ENCODE measurements at regions not wholly inside any gene's neighbourhood (a gene's known extent, or its start where the extent isn't known, plus 50 kb on each side); places are given as distances from the start of the nearest gene placed in this dataset.

DNA sequence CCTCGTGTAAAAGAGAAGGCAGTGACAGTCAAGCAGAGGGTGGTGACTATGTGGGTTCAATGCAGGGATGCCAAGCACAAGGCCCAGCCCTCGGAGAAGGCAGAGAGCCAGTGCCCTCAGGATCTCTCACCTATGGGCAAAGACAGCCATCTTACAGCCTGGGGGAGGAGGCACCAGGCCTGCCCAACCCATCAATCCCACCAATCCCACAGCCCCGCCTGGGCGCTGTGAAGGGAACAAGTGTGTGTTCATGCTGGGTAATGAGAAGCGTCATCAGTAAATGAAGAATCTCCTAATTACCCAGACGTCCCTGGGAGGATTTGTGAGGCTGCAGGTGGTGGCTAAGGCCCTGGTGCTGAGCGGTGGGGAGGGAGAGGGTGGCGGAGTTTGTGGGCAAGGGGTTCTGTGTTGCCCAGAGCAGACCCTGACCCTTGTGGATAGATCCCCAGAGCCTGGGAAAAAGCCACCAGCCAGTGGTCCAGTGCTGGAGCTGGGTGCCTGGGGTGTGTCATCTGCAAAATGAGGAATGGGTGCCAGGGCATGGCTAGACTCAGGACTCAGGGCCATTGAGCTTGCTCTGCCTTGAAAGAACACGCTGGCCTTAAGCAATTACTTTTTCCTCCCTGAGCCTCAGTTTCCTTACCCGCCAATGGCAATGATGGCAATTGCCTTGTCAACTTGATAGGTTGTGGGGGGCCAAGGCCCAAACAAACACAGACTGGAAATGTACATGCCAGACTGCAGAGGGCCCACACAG is 128.1 kb upstream of the UNC5B start:
- Histone ChIP-seq H3K9me3 (no peaks in the 10 kb centered on the region), H3K4me3 (no peak overlapping the region), H3K27ac (no peak overlapping the region), H3K4me1 (ENCODE audit: insufficient read depth) (no peaks in the 10 kb centered on the region), H3K27me3 (no peaks in the 10 kb centered on the region), H3K36me3 (no peaks in the 10 kb centered on the region)
- 82 to 90% (median 84%) methylated on average over 10 of the region's 10 CpGs for WGBS, 3 donors
- DNase-seq, result peak in 2 of 5 donors; percentile 2 to 16
- TF ChIP-seq POLR2A (IDR thresholded peaks at IDR 0.05) (no peak), EP300 (IDR thresholded peaks at IDR 0.05) (no peak)
- TF ChIP-seq, protein P1, sequence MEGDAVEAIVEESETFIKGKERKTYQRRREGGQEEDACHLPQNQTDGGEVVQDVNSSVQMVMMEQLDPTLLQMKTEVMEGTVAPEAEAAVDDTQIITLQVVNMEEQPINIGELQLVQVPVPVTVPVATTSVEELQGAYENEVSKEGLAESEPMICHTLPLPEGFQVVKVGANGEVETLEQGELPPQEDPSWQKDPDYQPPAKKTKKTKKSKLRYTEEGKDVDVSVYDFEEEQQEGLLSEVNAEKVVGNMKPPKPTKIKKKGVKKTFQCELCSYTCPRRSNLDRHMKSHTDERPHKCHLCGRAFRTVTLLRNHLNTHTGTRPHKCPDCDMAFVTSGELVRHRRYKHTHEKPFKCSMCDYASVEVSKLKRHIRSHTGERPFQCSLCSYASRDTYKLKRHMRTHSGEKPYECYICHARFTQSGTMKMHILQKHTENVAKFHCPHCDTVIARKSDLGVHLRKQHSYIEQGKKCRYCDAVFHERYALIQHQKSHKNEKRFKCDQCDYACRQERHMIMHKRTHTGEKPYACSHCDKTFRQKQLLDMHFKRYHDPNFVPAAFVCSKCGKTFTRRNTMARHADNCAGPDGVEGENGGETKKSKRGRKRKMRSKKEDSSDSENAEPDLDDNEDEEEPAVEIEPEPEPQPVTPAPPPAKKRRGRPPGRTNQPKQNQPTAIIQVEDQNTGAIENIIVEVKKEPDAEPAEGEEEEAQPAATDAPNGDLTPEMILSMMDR (IDR thresholded peaks at IDR 0.05), result no peak
- intact Hi-C loops (cut with DNase I), result no loop called here

DNA sequence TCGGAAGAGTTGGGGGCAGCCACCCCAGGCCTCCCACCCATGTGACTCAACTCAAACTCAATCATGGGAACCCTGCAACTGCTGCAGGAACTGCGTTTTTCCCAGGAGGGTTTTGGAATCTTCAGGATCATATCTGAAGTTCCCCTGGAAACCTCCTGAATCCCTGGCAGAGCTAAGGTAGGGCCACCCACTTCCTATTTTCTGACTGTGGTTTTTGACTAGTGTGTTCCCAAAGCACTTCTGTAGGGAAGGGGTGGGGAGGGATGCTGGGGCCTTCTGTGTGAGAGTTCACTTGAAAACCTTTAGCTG is 127.6 kb upstream of the UNC5B start:
- H3K27me3 ChIP-seq, result no peaks in the 10 kb centered on the region
- H3K4me3 ChIP-seq, result no peak overlapping the region
- H3K36me3 ChIP-seq, result no peaks in the 10 kb centered on the region
- TF ChIP-seq, protein P1 (IDR thresholded peaks at IDR 0.05), result no peak
- no peak for TF ChIP-seq EP300 (IDR thresholded peaks at IDR 0.05)
- no peak for TF ChIP-seq POLR2A (IDR thresholded peaks at IDR 0.05)
- intact Hi-C loops (cut with DNase I), result no loop called here
- H3K4me1 ChIP-seq (ENCODE audit: insufficient read depth), result no peaks in the 10 kb centered on the region
- no peaks in the 10 kb centered on the region for H3K9me3 ChIP-seq
- 78 to 85% (median 82%) methylated on average over 2 of the region's 2 CpGs for WGBS, 3 donors
- no peak overlapping the region for H3K27ac ChIP-seq
- DNase-seq, result peak in 1 of 5 donors; percentile 1

DNA sequence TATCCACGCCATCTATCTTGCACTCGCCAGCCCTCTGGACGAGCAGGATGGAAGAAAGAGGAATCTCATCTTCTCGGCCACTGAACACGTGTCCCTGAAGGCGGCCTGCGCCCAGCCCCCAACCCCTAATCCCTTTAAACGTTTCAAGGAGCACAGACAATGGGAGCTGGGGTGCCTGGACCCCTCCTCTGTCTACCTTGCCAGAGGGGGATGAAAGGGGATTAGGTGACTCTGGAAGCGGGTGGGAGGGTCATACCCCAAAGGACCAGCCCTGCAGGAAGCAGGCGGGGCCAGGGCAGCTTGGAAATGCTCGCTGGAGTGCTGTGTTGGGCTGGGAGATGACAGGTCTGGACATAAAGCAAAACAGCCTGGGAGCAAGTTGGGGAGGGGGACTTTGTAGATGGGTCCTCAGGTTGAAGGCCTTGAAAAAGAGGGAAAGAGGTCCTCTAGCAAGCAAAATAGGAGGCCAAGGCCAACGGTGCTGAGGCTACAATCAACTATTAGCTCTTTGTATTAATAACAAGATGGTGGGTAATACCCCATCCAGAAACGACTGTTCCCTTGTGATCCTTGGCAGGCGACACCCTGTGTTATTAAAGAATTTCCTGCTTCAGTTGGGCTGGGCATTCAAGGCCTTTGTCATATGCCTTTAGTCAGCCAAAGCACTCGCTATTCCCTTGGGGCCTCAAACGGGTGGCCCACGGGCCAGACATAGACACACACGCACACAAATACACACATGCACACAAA is 126.5 kb upstream of the UNC5B start:
- intact Hi-C loops (cut with DNase I), result no loop called here
- DNase-seq, result no peak
- Histone ChIP-seq H3K4me3 (no peak overlapping the region), H3K27me3 (no peaks in the 10 kb centered on the region), H3K9me3 (no peaks in the 10 kb centered on the region), H3K27ac (no peak overlapping the region), H3K36me3 (no peaks in the 10 kb centered on the region), H3K4me1 (ENCODE audit: insufficient read depth) (no peaks in the 10 kb centered on the region)
- 58 to 62% (median 60%) methylated on average over 18 of the region's 18 CpGs for WGBS, 3 donors
- TF ChIP-seq, protein P1 (IDR thresholded peaks at IDR 0.05), result no peak
- no peak for TF ChIP-seq EP300 (IDR thresholded peaks at IDR 0.05)
- TF ChIP-seq POLR2A (IDR thresholded peaks at IDR 0.05), result no peak

DNA sequence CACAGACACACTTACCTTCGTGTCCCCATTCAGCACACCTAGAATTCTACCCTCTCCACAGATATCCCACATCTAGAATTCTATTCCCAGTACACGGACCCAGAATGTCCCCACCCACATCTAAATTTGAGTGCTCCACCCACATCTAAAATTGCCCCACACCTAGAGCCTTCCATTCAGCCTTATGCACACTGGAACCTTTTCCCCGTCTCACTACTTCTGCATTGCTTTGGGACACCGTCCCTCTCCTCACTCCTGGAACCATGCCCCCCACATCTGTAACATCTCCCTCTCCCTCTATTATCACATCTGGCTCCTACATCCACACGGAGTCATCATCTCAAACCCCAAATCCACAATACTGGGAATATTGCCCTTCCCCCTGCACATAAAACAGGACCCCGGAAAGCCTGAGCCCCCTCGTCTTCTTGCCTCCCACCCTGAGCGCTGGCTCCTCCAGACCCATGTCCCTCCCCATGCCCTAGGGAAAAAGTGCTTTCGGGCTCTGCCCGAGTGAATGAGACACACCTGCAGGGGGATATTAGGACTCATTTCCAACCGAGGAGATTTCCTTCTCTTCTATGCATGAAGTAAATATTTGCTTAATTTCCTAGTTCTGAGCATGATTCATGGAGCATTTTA is 125.8 kb upstream of the UNC5B start:
- Histone ChIP-seq H3K4me1 (ENCODE audit: insufficient read depth) (no peaks in the 10 kb centered on the region), H3K27me3 (no peaks in the 10 kb centered on the region), H3K36me3 (no peaks in the 10 kb centered on the region), H3K27ac (no peak overlapping the region), H3K4me3 (no peak overlapping the region), H3K9me3 (no peaks in the 10 kb centered on the region)
- WGBS, 3 donors, result 73 to 81% (median 80%) methylated on average over 11 of the region's 11 CpGs
- TF ChIP-seq, protein P1 (IDR thresholded peaks at IDR 0.05), result no peak
- TF ChIP-seq EP300 (IDR thresholded peaks at IDR 0.05) (no peak), POLR2A (IDR thresholded peaks at IDR 0.05) (no peak)
- peak in 1 of 5 donors; percentile 2 for DNase-seq
- intact Hi-C loops (cut with DNase I), result no loop called here

Measured in ovary (tissue), 7 donors.